ENCODE measurements at regions not wholly inside any gene's neighbourhood (a gene's known extent, or its start where the extent isn't known, plus 50 kb on each side); places are given as distances from the start of the nearest gene placed in this dataset.

DNA sequence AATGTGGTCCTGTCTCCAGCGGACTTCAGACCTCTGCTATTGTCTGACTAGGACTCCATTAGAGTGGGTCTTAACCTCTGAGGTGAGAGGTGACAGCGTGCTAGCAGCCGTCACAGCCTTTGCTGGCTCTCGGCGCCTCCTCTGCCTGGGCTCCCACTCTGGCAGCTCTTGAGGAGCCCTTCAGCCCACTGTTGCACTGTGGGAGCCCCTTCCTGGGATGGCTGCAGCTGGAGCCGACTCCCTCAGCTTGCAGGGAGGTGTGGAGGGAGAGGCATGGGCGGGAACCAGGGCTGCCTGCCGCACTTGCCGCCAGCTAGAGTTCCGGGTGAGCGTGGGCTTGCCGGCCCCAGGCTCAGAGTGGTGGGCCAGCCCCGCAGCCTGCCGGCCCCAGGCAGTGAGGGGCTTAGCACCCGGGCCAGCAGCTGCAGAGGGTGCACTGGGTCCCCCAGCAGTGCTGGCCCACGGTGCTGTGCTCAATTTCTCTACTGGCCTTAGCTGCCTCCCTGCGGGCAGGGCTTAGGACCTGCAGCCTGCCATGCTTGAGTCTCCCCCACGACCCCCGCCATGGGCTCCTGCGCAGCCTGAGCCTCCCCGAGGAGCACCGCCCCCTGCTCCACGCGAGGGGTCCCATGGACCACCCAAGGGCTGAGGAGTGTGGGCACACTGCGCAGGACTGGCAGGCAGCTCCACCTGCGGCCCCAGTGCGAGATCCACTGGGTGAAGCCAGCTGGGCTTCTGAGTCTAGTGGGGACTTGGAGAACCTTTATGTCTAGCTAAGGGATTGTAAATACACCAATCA lies 163.4 kb upstream of the ITM2A start:
- H3K27ac ChIP-seq = no peak overlapping the region
- no peaks in the 10 kb centered on the region for H3K4me1 ChIP-seq
- H3K4me3 ChIP-seq = no peak overlapping the region
- no peak for DNase-seq
- H3K36me3 ChIP-seq = no peaks in the 10 kb centered on the region
- no peak for TF ChIP-seq CTCF (IDR thresholded peaks at IDR 0.05)
- no peak for TF ChIP-seq POLR2A (IDR thresholded peaks at IDR 0.05)
- no peaks in the 10 kb centered on the region for H3K27me3 ChIP-seq
- H3K9me3 ChIP-seq = no peaks in the 10 kb centered on the region

DNA sequence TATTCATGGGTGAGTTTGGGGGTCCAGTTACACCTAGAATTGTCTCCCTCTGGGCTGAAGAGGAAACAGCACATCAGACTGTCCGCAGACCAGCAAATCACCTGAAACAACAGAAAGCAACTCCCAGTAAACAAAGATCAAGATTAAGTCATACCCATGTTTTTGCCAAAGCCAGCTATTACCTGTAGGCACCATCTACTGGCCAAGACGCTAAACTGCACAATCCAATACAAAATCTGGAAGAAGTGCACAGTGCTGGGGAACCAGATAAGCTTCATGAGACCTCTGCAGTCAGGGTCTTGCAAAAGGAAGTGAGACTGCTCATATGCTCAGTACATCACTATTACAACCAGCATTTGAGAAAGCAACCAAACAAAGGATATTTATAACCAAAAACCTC lies 157.5 kb upstream of the ITM2A start:
- H3K27me3 ChIP-seq = no peaks in the 10 kb centered on the region
- no peak overlapping the region for H3K27ac ChIP-seq
- no peaks in the 10 kb centered on the region for H3K9me3 ChIP-seq
- peak in 2 of 6 experiments; percentile 30 to 43 for TF ChIP-seq CTCF (IDR thresholded peaks at IDR 0.05)
- no peak for TF ChIP-seq POLR2A (IDR thresholded peaks at IDR 0.05)
- no peaks in the 10 kb centered on the region for H3K4me1 ChIP-seq
- H3K36me3 ChIP-seq = no peaks in the 10 kb centered on the region
- no peak for DNase-seq
- no peak overlapping the region for H3K4me3 ChIP-seq

DNA sequence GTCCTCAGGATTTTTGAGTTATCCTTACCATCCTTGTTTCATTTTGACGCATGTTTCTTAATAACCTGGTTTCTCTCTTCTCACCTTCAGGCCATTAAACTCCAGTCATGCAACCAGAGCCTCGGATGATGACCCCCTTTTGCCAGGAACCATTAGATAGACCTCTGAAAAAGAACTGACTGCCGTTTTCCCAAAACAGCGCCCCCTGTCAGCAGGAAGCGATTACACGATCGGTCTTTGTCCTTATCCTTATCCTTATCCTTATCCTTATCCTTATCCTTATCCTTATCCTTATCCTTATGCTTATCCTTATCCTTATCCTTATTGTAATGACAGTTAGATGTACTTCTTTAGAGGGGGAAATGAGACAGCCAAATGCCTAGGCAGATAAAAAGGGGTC lies 148.4 kb upstream of the ITM2A start:
- no peak overlapping the region for H3K27ac ChIP-seq
- no peaks in the 10 kb centered on the region for H3K36me3 ChIP-seq
- H3K27me3 ChIP-seq = no peaks in the 10 kb centered on the region
- no peak overlapping the region for H3K4me3 ChIP-seq
- no peaks in the 10 kb centered on the region for H3K9me3 ChIP-seq
- no peaks in the 10 kb centered on the region for H3K4me1 ChIP-seq
- TF ChIP-seq POLR2A (IDR thresholded peaks at IDR 0.05) = no peak
- TF ChIP-seq CTCF (IDR thresholded peaks at IDR 0.05) = no peak
- no peak for DNase-seq

DNA sequence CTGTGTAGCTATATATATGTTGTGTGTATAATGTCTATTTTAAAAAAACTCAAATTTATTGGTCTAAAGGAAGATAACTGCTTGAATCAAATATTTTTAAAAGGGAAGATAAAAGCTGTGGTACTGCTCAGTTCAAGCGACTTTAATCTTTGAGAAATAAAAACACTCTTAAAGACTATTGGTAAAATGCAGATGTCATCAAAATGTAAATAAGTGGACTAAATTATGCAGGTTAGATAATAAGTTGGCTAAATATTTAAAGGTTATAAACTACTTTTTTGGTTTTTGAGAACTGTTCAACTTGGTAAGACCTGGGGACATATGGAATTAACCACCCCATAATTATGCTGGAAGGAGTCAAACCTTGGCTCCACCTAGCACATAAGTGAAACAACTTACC lies 144.7 kb upstream of the ITM2A start:
- Histone ChIP-seq H3K9me3 (no peaks in the 10 kb centered on the region), H3K36me3 (no peaks in the 10 kb centered on the region), H3K27me3 (no peaks in the 10 kb centered on the region), H3K27ac (no peak overlapping the region), H3K4me1 (no peaks in the 10 kb centered on the region), H3K4me3 (no peak overlapping the region)
- no peak for TF ChIP-seq POLR2A (IDR thresholded peaks at IDR 0.05)
- no peak for TF ChIP-seq CTCF (IDR thresholded peaks at IDR 0.05)
- DNase-seq = no peak

DNA sequence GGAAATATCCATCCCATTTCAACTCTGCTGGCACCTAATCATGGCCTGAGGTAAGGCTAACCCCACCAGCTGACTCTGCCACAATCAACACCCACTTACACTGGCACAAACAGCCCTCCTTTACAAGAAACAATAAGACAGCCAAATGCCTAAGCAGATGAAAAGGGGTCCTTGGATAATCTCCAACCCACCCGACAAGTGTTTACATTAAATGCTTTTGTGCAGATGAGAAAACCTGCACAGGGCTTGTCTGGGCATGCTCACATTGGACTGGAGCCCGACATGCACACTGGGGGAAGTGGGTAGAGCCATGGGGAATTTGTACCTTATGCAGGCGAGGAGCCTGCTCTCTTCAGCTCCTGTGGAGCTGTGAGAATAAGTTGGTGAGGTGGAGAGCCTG lies 138.9 kb upstream of the ITM2A start:
- DNase-seq = no peak
- no peak overlapping the region for H3K27ac ChIP-seq
- no peaks in the 10 kb centered on the region for H3K36me3 ChIP-seq
- H3K27me3 ChIP-seq = no peaks in the 10 kb centered on the region
- H3K4me3 ChIP-seq = no peak overlapping the region
- H3K4me1 ChIP-seq = no peaks in the 10 kb centered on the region
- TF ChIP-seq CTCF (IDR thresholded peaks at IDR 0.05) (no peak), POLR2A (IDR thresholded peaks at IDR 0.05) (no peak)
- H3K9me3 ChIP-seq = no peaks in the 10 kb centered on the region

Data from Peyer's patch (tissue), 4 donors.